Mucosa of stomach (tissue), 1 donor: ENCODE measurements at regions not wholly inside any gene's neighbourhood (a gene's known extent, or its start where the extent isn't known, plus 50 kb on each side); places are given as distances from the start of the nearest gene placed in this dataset.
"Not testable (repeated sequence)": the region's sequence is repeated elsewhere in the genome, so short reads cannot be mapped to it uniquely, and the experiment has no call there.

ENCODE experiments used
- H3K27me3 ChIP-seq: one replicate; pipeline ENCODE4 v1.7.0; 2013; ENCODE audit warnings: mild to moderate bottlenecking, low read length; ENCODE audit not compliant: control insufficient read depth, insufficient read depth
- H3K36me3 ChIP-seq: one replicate; pipeline ENCODE4 v1.7.0; 2013; ENCODE audit warnings: low read length; ENCODE audit not compliant: control insufficient read depth, insufficient read depth
- H3K4me1 ChIP-seq: one replicate; pipeline ENCODE4 v1.7.0; 2013; ENCODE audit warnings: mild to moderate bottlenecking, low read length; ENCODE audit not compliant: control insufficient read depth, insufficient read depth
- H3K4me3 ChIP-seq: one replicate; pipeline ENCODE4 v1.7.0; 2013; ENCODE audit warnings: low read length
- H3K9ac ChIP-seq: one replicate; pipeline ENCODE4 v1.7.0; 2013; ENCODE audit warnings: mild to moderate bottlenecking, low read length, moderate library complexity
- H3K9me3 ChIP-seq: one replicate; pipeline ENCODE4 v1.7.0; 2013; ENCODE audit warnings: mild to moderate bottlenecking, low read length, moderate library complexity; ENCODE audit not compliant: control insufficient read depth
- donor health status: Pancreatic carcinoma.

- Histone ChIP-seq H3K4me3 (no peak overlapping the region), H3K36me3 (no peaks in the 10 kb centered on the region), H3K9ac (no peak overlapping the region), H3K9me3 (no peaks in the 10 kb centered on the region), H3K4me1 (no peaks in the 10 kb centered on the region), H3K27me3 (no peaks in the 10 kb centered on the region)
Measured at GRCh38 chr6:102980951-102981350, 1587.4 kb downstream of the GRIK2 start.

- no peaks in the 10 kb centered on the region for H3K27me3 ChIP-seq
- H3K4me1 ChIP-seq: no peaks in the 10 kb centered on the region
- H3K4me3 ChIP-seq: no peak overlapping the region
- no peak overlapping the region for H3K9ac ChIP-seq
- H3K9me3 ChIP-seq: no peaks in the 10 kb centered on the region
- no peaks in the 10 kb centered on the region for H3K36me3 ChIP-seq
Measured at GRCh38 chr6:102961902-102962301, 1568.4 kb downstream of the GRIK2 start.

GRCh38 chr6:102950967-102951366 is 1557.5 kb downstream of the GRIK2 start:
- Histone ChIP-seq H3K4me1 (no peaks in the 10 kb centered on the region), H3K9me3 (no peaks in the 10 kb centered on the region)

GRCh38 chr6:102944475-102944874 is 1551.0 kb downstream of the GRIK2 start:
- no peaks in the 10 kb centered on the region for H3K4me1 ChIP-seq
- H3K4me3 ChIP-seq: no peak overlapping the region
- H3K9ac ChIP-seq: no peak overlapping the region

More at GRCh38 chr6:102950967-102951366, 1557.5 kb downstream of the GRIK2 start:
- Histone ChIP-seq H3K4me3 (no peak overlapping the region), H3K36me3 (no peaks in the 10 kb centered on the region), H3K27me3 (no peaks in the 10 kb centered on the region), H3K9ac (no peak overlapping the region)

GRCh38 chr6:102942206-102942605 is 1548.7 kb downstream of the GRIK2 start:
- Histone ChIP-seq H3K27me3 (no peaks in the 10 kb centered on the region), H3K4me3 (no peak overlapping the region), H3K36me3 (no peaks in the 10 kb centered on the region), H3K9me3 (no peaks in the 10 kb centered on the region), H3K9ac (no peak overlapping the region), H3K4me1 (no peaks in the 10 kb centered on the region)

More at GRCh38 chr6:102944475-102944874, 1551.0 kb downstream of the GRIK2 start:
- H3K9me3 ChIP-seq: no peaks in the 10 kb centered on the region
- no peaks in the 10 kb centered on the region for H3K36me3 ChIP-seq
- H3K27me3 ChIP-seq: no peaks in the 10 kb centered on the region

GRCh38 chr6:102936959-102937358 is 1543.5 kb downstream of the GRIK2 start:
- Histone ChIP-seq H3K9ac (no peak overlapping the region), H3K9me3 (no peaks in the 10 kb centered on the region), H3K27me3 (no peaks in the 10 kb centered on the region), H3K36me3 (no peaks in the 10 kb centered on the region), H3K4me3 (no peak overlapping the region), H3K4me1 (no peaks in the 10 kb centered on the region)

- H3K4me1 ChIP-seq: no peaks in the 10 kb centered on the region
Measured at GRCh38 chr6:102928109-102928508, 1534.6 kb downstream of the GRIK2 start.

GRCh38 chr6:102918161-102918560 is 1524.7 kb downstream of the GRIK2 start:
- H3K36me3 ChIP-seq: no peaks in the 10 kb centered on the region
- H3K4me1 ChIP-seq: no peaks in the 10 kb centered on the region
- no peaks in the 10 kb centered on the region for H3K27me3 ChIP-seq
- H3K9ac ChIP-seq: no peak overlapping the region
- no peak overlapping the region for H3K4me3 ChIP-seq
- no peaks in the 10 kb centered on the region for H3K9me3 ChIP-seq

More at GRCh38 chr6:102928109-102928508, 1534.6 kb downstream of the GRIK2 start:
- Histone ChIP-seq H3K36me3 (no peaks in the 10 kb centered on the region), H3K4me3 (no peak overlapping the region), H3K9me3 (no peaks in the 10 kb centered on the region), H3K27me3 (no peaks in the 10 kb centered on the region), H3K9ac (no peak overlapping the region)

GRCh38 chr6:102911571-102911970 is 1518.1 kb downstream of the GRIK2 start:
- Histone ChIP-seq H3K9me3 (no peaks in the 10 kb centered on the region), H3K9ac (no peak overlapping the region), H3K4me3 (no peak overlapping the region), H3K4me1 (no peaks in the 10 kb centered on the region), H3K27me3 (no peaks in the 10 kb centered on the region), H3K36me3 (no peaks in the 10 kb centered on the region)

GRCh38 chr6:102910701-102911139 is 1517.2 kb downstream of the GRIK2 start:
- not testable (repeated sequence) for H3K4me1 ChIP-seq, H3K36me3 ChIP-seq, H3K4me3 ChIP-seq, H3K9me3 ChIP-seq, H3K27me3 ChIP-seq, H3K9ac ChIP-seq

- Histone ChIP-seq H3K9me3 (no peaks in the 10 kb centered on the region), H3K36me3 (no peaks in the 10 kb centered on the region), H3K27me3 (no peaks in the 10 kb centered on the region)
Measured at GRCh38 chr6:102907181-102907580, 1513.7 kb downstream of the GRIK2 start.

GRCh38 chr6:102902471-102902870 is 1509.0 kb downstream of the GRIK2 start:
- Histone ChIP-seq H3K4me1 (no peaks in the 10 kb centered on the region), H3K4me3 (no peak overlapping the region), H3K27me3 (no peaks in the 10 kb centered on the region), H3K36me3 (no peaks in the 10 kb centered on the region), H3K9me3 (no peaks in the 10 kb centered on the region), H3K9ac (no peak overlapping the region)

More at GRCh38 chr6:102907181-102907580, 1513.7 kb downstream of the GRIK2 start:
- no peak overlapping the region for H3K9ac ChIP-seq
- H3K4me3 ChIP-seq: no peak overlapping the region
- no peaks in the 10 kb centered on the region for H3K4me1 ChIP-seq

- no peaks in the 10 kb centered on the region for H3K27me3 ChIP-seq
Measured at GRCh38 chr6:102895683-102896082, 1502.2 kb downstream of the GRIK2 start.

More at GRCh38 chr6:102895683-102896082, 1502.2 kb downstream of the GRIK2 start:
- H3K9ac ChIP-seq: no peak overlapping the region
- H3K36me3 ChIP-seq: no peaks in the 10 kb centered on the region
- no peak overlapping the region for H3K4me3 ChIP-seq
- H3K4me1 ChIP-seq: no peaks in the 10 kb centered on the region
- H3K9me3 ChIP-seq: no peaks in the 10 kb centered on the region
